Liver (tissue), 8 donors: ENCODE measurements at regions not wholly inside any gene's neighbourhood (a gene's known extent, or its start where the extent isn't known, plus 50 kb on each side); places are given as distances from the start of the nearest gene placed in this dataset.

ENCODE experiments used
- DNase-seq: peaks from one replicate; pipeline ENCODE4 v3.0.0-alpha.2; 2017; ENCODE audit warnings: low spot score
- H3K27ac ChIP-seq, 2 donors: one replicate each; pipeline ENCODE4 v1.7.0; 2013; ENCODE audit warnings: inconsistent platforms in 2 of 2, low read length in 2 of 2, control low read depth in 1 of 2, low read depth in 1 of 2, mild to moderate bottlenecking in 1 of 2
- H3K27me3 ChIP-seq, 4 donors: one replicate each; pipeline versions ENCODE4 v1.6.1 to v1.7.0; 2013; ENCODE audit warnings: low read length in 3 of 4, inconsistent platforms in 1 of 4, mild to moderate bottlenecking in 1 of 4, moderate library complexity in 1 of 4; ENCODE audit not compliant: control insufficient read depth in 4 of 4, insufficient read depth in 4 of 4
- H3K36me3 ChIP-seq, 4 donors: one replicate each; pipeline versions ENCODE4 v1.6.1 to v1.7.0; 2013; ENCODE audit warnings: low read length in 3 of 4, mild to moderate bottlenecking in 3 of 4, low read depth in 1 of 4, moderate library complexity in 1 of 4; ENCODE audit not compliant: control insufficient read depth in 4 of 4, insufficient read depth in 3 of 4
- H3K4me1 ChIP-seq, 4 donors: one replicate each; pipeline versions ENCODE4 v1.6.1 to v1.7.0; 2013; ENCODE audit warnings: low read length in 3 of 4, mild to moderate bottlenecking in 3 of 4, moderate library complexity in 1 of 4; ENCODE audit not compliant: control insufficient read depth in 4 of 4, insufficient read depth in 4 of 4
- H3K4me3 ChIP-seq, 3 donors: one replicate each; pipeline versions ENCODE4 v1.6.1 to v1.7.0; 2013; ENCODE audit warnings: low read length in 3 of 3, control low read depth in 1 of 3, low read depth in 1 of 3, mild to moderate bottlenecking in 1 of 3
- H3K9ac ChIP-seq, 2 donors: one replicate each; pipeline ENCODE4 v1.7.0; 2013; ENCODE audit warnings: low read length in 2 of 2, mild to moderate bottlenecking in 2 of 2, moderate library complexity in 2 of 2, control low read depth in 1 of 2, low read depth in 1 of 2
- H3K9me3 ChIP-seq, 4 donors: one replicate each; pipeline versions ENCODE4 v1.6.1 to v1.7.0; 2013; ENCODE audit warnings: low read length in 3 of 4; ENCODE audit not compliant: control insufficient read depth in 4 of 4
- EGR1 ChIP-seq, 2 donors: IDR thresholded peaks; 2 replicates each; pipeline ENCODE4 v1.6.1; 2016 to 2018; ENCODE audit warnings: antibody characterized with exemption in 2 of 2, low read depth in 2 of 2
- FOXA1 ChIP-seq: IDR thresholded peaks from 2 replicates; pipeline ENCODE4 v1.6.1; 2016; ENCODE audit warnings: antibody characterized with exemption
- FOXA2 ChIP-seq: IDR thresholded peaks from 2 replicates; pipeline ENCODE4 v1.6.1; 2016; ENCODE audit warnings: antibody characterized with exemption
- GABPA ChIP-seq, 2 donors: IDR thresholded peaks in 1 of 2; conservative IDR thresholded peaks in 1 of 2; 2 replicates each; pipeline ENCODE4 v1.6.1; 2016; ENCODE audit warnings: antibody characterized with exemption in 2 of 2, mild to moderate bottlenecking in 1 of 2, moderate library complexity in 1 of 2
- HNF4A ChIP-seq, 2 donors: conservative IDR thresholded peaks; 2 replicates each; pipeline ENCODE4 v1.6.1; 2016; ENCODE audit warnings: antibody characterized with exemption in 2 of 2, mild to moderate bottlenecking in 2 of 2
- HNF4G ChIP-seq: IDR thresholded peaks from 2 replicates; pipeline ENCODE4 v1.6.1; 2016; ENCODE audit warnings: antibody characterized with exemption
- JUND ChIP-seq, 2 donors: IDR thresholded peaks; 2 replicates each; pipeline ENCODE4 v1.6.1; 2016; ENCODE audit warnings: antibody characterized with exemption in 2 of 2
- MAX ChIP-seq: IDR thresholded peaks from 2 replicates; pipeline ENCODE4 v1.6.1; 2016; ENCODE audit warnings: antibody characterized with exemption
- NR2F2 ChIP-seq: IDR thresholded peaks from 2 replicates; pipeline ENCODE4 v1.6.1; 2016; ENCODE audit warnings: antibody characterized with exemption
- RAD21 ChIP-seq, 2 donors: IDR thresholded peaks; 2 replicates each; pipeline ENCODE4 v1.6.1; 2016; ENCODE audit warnings: antibody characterized with exemption in 2 of 2, mild to moderate bottlenecking in 2 of 2
- RXRA ChIP-seq, 2 donors: IDR thresholded peaks; 2 replicates each; pipeline ENCODE4 v1.6.1; 2017 to 2018; ENCODE audit warnings: antibody characterized with exemption in 2 of 2, mild to moderate bottlenecking in 1 of 2
- SP1 ChIP-seq: IDR thresholded peaks from 2 replicates; pipeline ENCODE4 v1.6.1; 2018; ENCODE audit warnings: antibody characterized with exemption, mild to moderate bottlenecking
- YY1 ChIP-seq: IDR thresholded peaks from 2 replicates; pipeline ENCODE4 v1.6.1; 2016; ENCODE audit warnings: antibody characterized with exemption, mild to moderate bottlenecking
- ZBTB33 ChIP-seq: IDR thresholded peaks from 2 replicates; pipeline ENCODE4 v1.6.1; 2016; ENCODE audit warnings: antibody characterized with exemption
- WGBS: extraction: QIAGEN DNeasy Blood & Tissue Kit; methylation state at CpG from one replicate; pipeline ENCODE4 v1.1.7; 2013; 5-methylcytosine and 5-hydroxymethylcytosine counted together
- TF ChIP-seq, protein P1 (sequence below): IDR thresholded peaks from 2 replicates; pipeline ENCODE4 v1.6.1; 2016; ENCODE audit warnings: antibody characterized with exemption
- TF ChIP-seq, protein P2 (sequence below): IDR thresholded peaks from 2 replicates; pipeline ENCODE4 v1.6.1; 2016; ENCODE audit warnings: antibody characterized with exemption, mild to moderate bottlenecking
- TF ChIP-seq, protein P3 (sequence below): fragments of 150-350 bp; IDR thresholded peaks from 2 replicates; pipeline ENCODE4 v1.5.1; 2017; ENCODE audit warnings: improper control_type of control experiment, low read depth, low read length; ENCODE audit not compliant: missing input control
- donor health status: healthy.
- donor health status: healthy.
- donor health status: healthy.
- donor health status: healthy.
- donor health status: healthy.

- no peak for TF ChIP-seq MAX
- TF ChIP-seq HNF4G: no peak
- no peak for TF ChIP-seq JUND (IDR thresholded peaks at IDR 0.05)
- TF ChIP-seq, protein P1, sequence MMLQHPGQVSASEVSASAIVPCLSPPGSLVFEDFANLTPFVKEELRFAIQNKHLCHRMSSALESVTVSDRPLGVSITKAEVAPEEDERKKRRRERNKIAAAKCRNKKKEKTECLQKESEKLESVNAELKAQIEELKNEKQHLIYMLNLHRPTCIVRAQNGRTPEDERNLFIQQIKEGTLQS: no peak
- TF ChIP-seq NR2F2: no peak
- TF ChIP-seq FOXA2: no peak
- no peak for TF ChIP-seq SP1
- no peak for TF ChIP-seq RAD21 (IDR thresholded peaks at IDR 0.05)
- no peak for TF ChIP-seq FOXA1
- TF ChIP-seq, protein P2, sequence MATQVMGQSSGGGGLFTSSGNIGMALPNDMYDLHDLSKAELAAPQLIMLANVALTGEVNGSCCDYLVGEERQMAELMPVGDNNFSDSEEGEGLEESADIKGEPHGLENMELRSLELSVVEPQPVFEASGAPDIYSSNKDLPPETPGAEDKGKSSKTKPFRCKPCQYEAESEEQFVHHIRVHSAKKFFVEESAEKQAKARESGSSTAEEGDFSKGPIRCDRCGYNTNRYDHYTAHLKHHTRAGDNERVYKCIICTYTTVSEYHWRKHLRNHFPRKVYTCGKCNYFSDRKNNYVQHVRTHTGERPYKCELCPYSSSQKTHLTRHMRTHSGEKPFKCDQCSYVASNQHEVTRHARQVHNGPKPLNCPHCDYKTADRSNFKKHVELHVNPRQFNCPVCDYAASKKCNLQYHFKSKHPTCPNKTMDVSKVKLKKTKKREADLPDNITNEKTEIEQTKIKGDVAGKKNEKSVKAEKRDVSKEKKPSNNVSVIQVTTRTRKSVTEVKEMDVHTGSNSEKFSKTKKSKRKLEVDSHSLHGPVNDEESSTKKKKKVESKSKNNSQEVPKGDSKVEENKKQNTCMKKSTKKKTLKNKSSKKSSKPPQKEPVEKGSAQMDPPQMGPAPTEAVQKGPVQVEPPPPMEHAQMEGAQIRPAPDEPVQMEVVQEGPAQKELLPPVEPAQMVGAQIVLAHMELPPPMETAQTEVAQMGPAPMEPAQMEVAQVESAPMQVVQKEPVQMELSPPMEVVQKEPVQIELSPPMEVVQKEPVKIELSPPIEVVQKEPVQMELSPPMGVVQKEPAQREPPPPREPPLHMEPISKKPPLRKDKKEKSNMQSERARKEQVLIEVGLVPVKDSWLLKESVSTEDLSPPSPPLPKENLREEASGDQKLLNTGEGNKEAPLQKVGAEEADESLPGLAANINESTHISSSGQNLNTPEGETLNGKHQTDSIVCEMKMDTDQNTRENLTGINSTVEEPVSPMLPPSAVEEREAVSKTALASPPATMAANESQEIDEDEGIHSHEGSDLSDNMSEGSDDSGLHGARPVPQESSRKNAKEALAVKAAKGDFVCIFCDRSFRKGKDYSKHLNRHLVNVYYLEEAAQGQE: no peak
- no peaks in the 10 kb centered on the region for H3K36me3 ChIP-seq
- 82% methylated on average over 2 of the region's 2 CpGs for whole genome bisulfite sequencing
These were observed 266.6 kb downstream of the MEX3B start for GRCh38 chr15:81779181-81779580.

DNA sequence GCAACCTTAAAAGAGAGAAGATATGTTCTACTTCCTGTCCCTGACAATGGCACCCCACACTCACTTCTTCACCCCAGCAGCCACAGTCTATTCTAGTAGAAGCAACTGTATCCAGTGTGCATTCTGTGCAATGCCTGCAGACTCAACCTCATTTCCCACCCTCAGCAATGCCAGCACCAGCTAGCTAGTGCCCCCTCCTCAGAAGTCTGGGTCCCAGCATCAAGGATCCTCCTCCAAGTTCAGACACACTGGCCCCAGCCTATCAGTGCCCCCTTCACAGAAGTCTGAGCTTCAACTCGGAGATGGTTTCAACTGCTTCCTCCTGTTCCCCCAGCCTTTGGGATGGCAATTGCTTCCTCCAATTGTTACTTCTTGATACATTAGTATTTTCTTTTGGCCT lies 268.3 kb downstream of the MEX3B start:
- 48% methylated on average over 1 of the region's 1 CpG for WGBS
- TF ChIP-seq SP1: no peak
- no peak for TF ChIP-seq FOXA1
- TF ChIP-seq, protein P2: no peak
- no peak for TF ChIP-seq RXRA (IDR thresholded peaks at IDR 0.05)
- TF ChIP-seq, protein P3, sequence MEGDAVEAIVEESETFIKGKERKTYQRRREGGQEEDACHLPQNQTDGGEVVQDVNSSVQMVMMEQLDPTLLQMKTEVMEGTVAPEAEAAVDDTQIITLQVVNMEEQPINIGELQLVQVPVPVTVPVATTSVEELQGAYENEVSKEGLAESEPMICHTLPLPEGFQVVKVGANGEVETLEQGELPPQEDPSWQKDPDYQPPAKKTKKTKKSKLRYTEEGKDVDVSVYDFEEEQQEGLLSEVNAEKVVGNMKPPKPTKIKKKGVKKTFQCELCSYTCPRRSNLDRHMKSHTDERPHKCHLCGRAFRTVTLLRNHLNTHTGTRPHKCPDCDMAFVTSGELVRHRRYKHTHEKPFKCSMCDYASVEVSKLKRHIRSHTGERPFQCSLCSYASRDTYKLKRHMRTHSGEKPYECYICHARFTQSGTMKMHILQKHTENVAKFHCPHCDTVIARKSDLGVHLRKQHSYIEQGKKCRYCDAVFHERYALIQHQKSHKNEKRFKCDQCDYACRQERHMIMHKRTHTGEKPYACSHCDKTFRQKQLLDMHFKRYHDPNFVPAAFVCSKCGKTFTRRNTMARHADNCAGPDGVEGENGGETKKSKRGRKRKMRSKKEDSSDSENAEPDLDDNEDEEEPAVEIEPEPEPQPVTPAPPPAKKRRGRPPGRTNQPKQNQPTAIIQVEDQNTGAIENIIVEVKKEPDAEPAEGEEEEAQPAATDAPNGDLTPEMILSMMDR: no peak
- TF ChIP-seq FOXA2: no peak
- TF ChIP-seq HNF4A (conservative IDR thresholded peaks at IDR 0.05): no peak
- TF ChIP-seq RAD21 (IDR thresholded peaks at IDR 0.05): no peak
- no peak for TF ChIP-seq HNF4G
- TF ChIP-seq GABPA (IDR thresholded peaks at IDR 0.05 in 1 of 2, conservative IDR thresholded peaks at IDR 0.05 in 1 of 2): no peak
- TF ChIP-seq, protein P1: no peak
- TF ChIP-seq YY1: no peak
- no peak for TF ChIP-seq EGR1 (IDR thresholded peaks at IDR 0.05; ENCODE audit: low read depth in 2 of 2)
- no peak for TF ChIP-seq ZBTB33
- no peaks in the 10 kb centered on the region for H3K4me1 ChIP-seq

More at GRCh38 chr15:81779181-81779580, 266.6 kb downstream of the MEX3B start:
- H3K4me3 ChIP-seq: no peak overlapping the region
- H3K27me3 ChIP-seq: no peaks in the 10 kb centered on the region
- H3K4me1 ChIP-seq: no peaks in the 10 kb centered on the region
- no peak for DNase-seq
- no peak overlapping the region for H3K27ac ChIP-seq
- no peak overlapping the region for H3K9ac ChIP-seq
- no peaks in the 10 kb centered on the region for H3K9me3 ChIP-seq

More for the DNA sequence above, 268.3 kb downstream of the MEX3B start:
- no peak for DNase-seq
- H3K27me3 ChIP-seq: no peaks in the 10 kb centered on the region
- H3K27ac ChIP-seq: no peak overlapping the region
- no peaks in the 10 kb centered on the region for H3K9me3 ChIP-seq
- no peak overlapping the region for H3K9ac ChIP-seq
- no peak overlapping the region for H3K4me3 ChIP-seq
- no peaks in the 10 kb centered on the region for H3K36me3 ChIP-seq
